ENCODE measurements at regions not wholly inside any gene's neighbourhood (a gene's known extent, or its start where the extent isn't known, plus 50 kb on each side); places are given as distances from the start of the nearest gene placed in this dataset.

- Mint-ChIP-seq H3K4me3 (no peak overlapping the region), H3K36me3 (ENCODE audit: low read depth) (no peaks in the 10 kb centered on the region), H3K27ac (no peak overlapping the region), H3K27me3 (no peaks in the 10 kb centered on the region), H3K4me1 (ENCODE audit: low read depth) (no peaks in the 10 kb centered on the region), H3K9me3 (no peaks in the 10 kb centered on the region)
- POLR2A ChIA-PET = no interaction called here
- Histone ChIP-seq H3K4me1 (ENCODE audit: insufficient read depth, low read length) (no peaks in the 10 kb centered on the region), H3K27me3 (ENCODE audit: control insufficient read depth in 1 of 2, insufficient read depth in 2 of 2, low read length in 2 of 2) (no peaks in the 10 kb centered on the region), H3K36me3 (ENCODE audit: insufficient read depth, low read length) (no peaks in the 10 kb centered on the region), H3K9me3 (ENCODE audit: control insufficient read depth in 1 of 2, insufficient read depth in 1 of 2, low read length in 2 of 2) (peaks cover 0 to 17% of the 10 kb centered on the region in 2 experiments), H3K27ac (ENCODE audit: low read depth in 1 of 2, low read length in 2 of 2) (no peak overlapping the region), H3K4me3 (ENCODE audit: low read length) (no peak overlapping the region)
- ATAC-seq (ENCODE audit: poor library complexity) (no peak), DNase-seq (no peak)
- TF ChIP-seq, protein P1, sequence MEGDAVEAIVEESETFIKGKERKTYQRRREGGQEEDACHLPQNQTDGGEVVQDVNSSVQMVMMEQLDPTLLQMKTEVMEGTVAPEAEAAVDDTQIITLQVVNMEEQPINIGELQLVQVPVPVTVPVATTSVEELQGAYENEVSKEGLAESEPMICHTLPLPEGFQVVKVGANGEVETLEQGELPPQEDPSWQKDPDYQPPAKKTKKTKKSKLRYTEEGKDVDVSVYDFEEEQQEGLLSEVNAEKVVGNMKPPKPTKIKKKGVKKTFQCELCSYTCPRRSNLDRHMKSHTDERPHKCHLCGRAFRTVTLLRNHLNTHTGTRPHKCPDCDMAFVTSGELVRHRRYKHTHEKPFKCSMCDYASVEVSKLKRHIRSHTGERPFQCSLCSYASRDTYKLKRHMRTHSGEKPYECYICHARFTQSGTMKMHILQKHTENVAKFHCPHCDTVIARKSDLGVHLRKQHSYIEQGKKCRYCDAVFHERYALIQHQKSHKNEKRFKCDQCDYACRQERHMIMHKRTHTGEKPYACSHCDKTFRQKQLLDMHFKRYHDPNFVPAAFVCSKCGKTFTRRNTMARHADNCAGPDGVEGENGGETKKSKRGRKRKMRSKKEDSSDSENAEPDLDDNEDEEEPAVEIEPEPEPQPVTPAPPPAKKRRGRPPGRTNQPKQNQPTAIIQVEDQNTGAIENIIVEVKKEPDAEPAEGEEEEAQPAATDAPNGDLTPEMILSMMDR (IDR thresholded peaks at IDR 0.05) = no peak
- CTCF ChIA-PET = no interaction called here
- intact Hi-C loops (cut with DNase I, micrococcal nuclease) = no loop called here
These were observed 307.4 kb upstream of the POU3F3 start for GRCh38 chr2:104546537-104546936.

DNA sequence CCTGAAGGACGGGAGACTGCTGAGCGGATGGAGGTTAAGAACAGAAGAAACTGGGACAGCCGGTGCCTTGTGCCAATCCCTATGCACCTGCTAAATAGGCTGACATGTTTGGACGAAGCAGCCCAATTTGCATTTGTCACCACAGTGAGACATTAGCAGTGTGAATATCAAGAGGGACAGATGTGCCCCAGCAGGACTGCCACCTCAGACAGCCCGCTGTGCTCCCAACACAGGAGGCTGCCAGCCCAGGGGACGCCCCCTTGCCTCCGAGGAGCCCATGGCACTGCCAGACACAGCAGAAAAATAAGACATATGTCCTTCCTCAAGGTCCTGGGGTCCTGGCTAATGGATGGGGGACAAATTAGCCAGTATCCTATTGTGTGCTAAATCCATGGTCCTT is 306.7 kb upstream of the POU3F3 start:
- Mint-ChIP-seq H3K27ac (no peak overlapping the region), H3K4me1 (ENCODE audit: low read depth) (no peaks in the 10 kb centered on the region), H3K36me3 (ENCODE audit: low read depth) (no peaks in the 10 kb centered on the region), H3K9me3 (no peaks in the 10 kb centered on the region), H3K27me3 (no peaks in the 10 kb centered on the region), H3K4me3 (no peak overlapping the region)
- no peaks in the 10 kb centered on the region for H3K36me3 ChIP-seq (ENCODE audit: insufficient read depth, low read length)
- DNase-seq = no peak
- H3K9me3 ChIP-seq (ENCODE audit: control insufficient read depth in 1 of 2, insufficient read depth in 1 of 2, low read length in 2 of 2) = peaks cover 0 to 19% of the 10 kb centered on the region in 2 experiments
- no peak for ATAC-seq (ENCODE audit: poor library complexity)
- no peaks in the 10 kb centered on the region for H3K4me1 ChIP-seq (ENCODE audit: insufficient read depth, low read length)
- TF ChIP-seq, protein P1 (IDR thresholded peaks at IDR 0.05) = no peak
- no peaks in the 10 kb centered on the region for H3K27me3 ChIP-seq (ENCODE audit: control insufficient read depth in 1 of 2, insufficient read depth in 2 of 2, low read length in 2 of 2)
- ChIA-PET POLR2A (no interaction called here), CTCF (no interaction called here)
- intact Hi-C loops (cut with DNase I, micrococcal nuclease) = no loop called here
- no peak overlapping the region for H3K27ac ChIP-seq (ENCODE audit: low read depth in 1 of 2, low read length in 2 of 2)
- H3K4me3 ChIP-seq (ENCODE audit: low read length) = no peak overlapping the region

- no peak for DNase-seq
- CTCF ChIA-PET = no interaction called here
- Mint-ChIP-seq H3K36me3 (ENCODE audit: low read depth) (no peaks in the 10 kb centered on the region), H3K4me3 (no peak overlapping the region), H3K9me3 (no peaks in the 10 kb centered on the region), H3K4me1 (ENCODE audit: low read depth) (no peaks in the 10 kb centered on the region), H3K27ac (no peak overlapping the region), H3K27me3 (no peaks in the 10 kb centered on the region)
- H3K4me3 ChIP-seq (ENCODE audit: low read length) = no peak overlapping the region
- H3K4me1 ChIP-seq (ENCODE audit: insufficient read depth, low read length) = no peaks in the 10 kb centered on the region
- intact Hi-C loops (cut with DNase I, micrococcal nuclease) = no loop called here
- H3K36me3 ChIP-seq (ENCODE audit: insufficient read depth, low read length) = no peaks in the 10 kb centered on the region
- no peaks in the 10 kb centered on the region for H3K27me3 ChIP-seq (ENCODE audit: control insufficient read depth in 1 of 2, insufficient read depth in 2 of 2, low read length in 2 of 2)
- H3K27ac ChIP-seq (ENCODE audit: low read depth in 1 of 2, low read length in 2 of 2) = no peak overlapping the region
- TF ChIP-seq, protein P1 (IDR thresholded peaks at IDR 0.05) = no peak
- ATAC-seq (ENCODE audit: poor library complexity) = no peak
- POLR2A ChIA-PET = no interaction called here
- peaks cover 0 to 4% of the 10 kb centered on the region in 2 experiments for H3K9me3 ChIP-seq (ENCODE audit: control insufficient read depth in 1 of 2, insufficient read depth in 1 of 2, low read length in 2 of 2)
These were observed 292.7 kb upstream of the POU3F3 start for GRCh38 chr2:104561251-104561650.
